Nephron progenitor cell (in vitro differentiated cells): ENCODE measurements at regions not wholly inside any gene's neighbourhood (a gene's known extent, or its start where the extent isn't known, plus 50 kb on each side); places are given as distances from the start of the nearest gene placed in this dataset.

Experiments used
- DNase-seq: peaks from one replicate; pipeline ENCODE4 v3.0.0; 2021
- H3K27ac Mint-ChIP-seq: 2 replicates; pipeline ENCODE4 v1.8.0; 2021; ENCODE audit warnings: mild to moderate bottlenecking, moderate library complexity, mixed read lengths
- H3K27me3 Mint-ChIP-seq: 2 replicates; pipeline ENCODE4 v1.8.0; 2021; ENCODE audit warnings: mild to moderate bottlenecking, low read depth, mixed read lengths; ENCODE audit not compliant: poor library complexity
- H3K36me3 Mint-ChIP-seq: 2 replicates; pipeline ENCODE4 v1.8.0; 2021; ENCODE audit warnings: low read depth, mixed read lengths
- H3K4me1 Mint-ChIP-seq: 2 replicates; pipeline ENCODE4 v1.8.0; 2021; ENCODE audit warnings: mixed read lengths
- H3K4me3 Mint-ChIP-seq: 2 replicates; pipeline ENCODE4 v1.8.0; 2021; ENCODE audit warnings: mild to moderate bottlenecking, moderate library complexity, mixed read lengths
- H3K9me3 Mint-ChIP-seq: 2 replicates; pipeline ENCODE4 v1.8.0; 2021; ENCODE audit warnings: mild to moderate bottlenecking, moderate library complexity, mixed read lengths
- CTCF ChIP-seq: fragments of 200-600 bp; sonication (generic); IDR thresholded peaks from 2 replicates; pipeline ENCODE4 v1.5.0; 2021; ENCODE audit warnings: antibody characterized with exemption

- DNase-seq, result no peak
- no peak overlapping the region for H3K4me3 Mint-ChIP-seq
- H3K9me3 Mint-ChIP-seq, result peaks cover 36% of the 10 kb centered on the region
- H3K4me1 Mint-ChIP-seq, result peaks cover 22% of the 10 kb centered on the region
- no peak for TF ChIP-seq CTCF
- no peaks in the 10 kb centered on the region for H3K27me3 Mint-ChIP-seq
- H3K36me3 Mint-ChIP-seq, result no peaks in the 10 kb centered on the region
- no peak overlapping the region for H3K27ac Mint-ChIP-seq
These were observed 50.5 kb upstream of the FAM9C start for GRCh38 chrX:13094828-13095341.

- Mint-ChIP-seq H3K4me1 (peaks cover 23% of the 10 kb centered on the region), H3K4me3 (no peak overlapping the region)
These were observed 50.0 kb upstream of the FAM9C start for GRCh38 chrX:13094374-13094773.

More at GRCh38 chrX:13094374-13094773, 50.0 kb upstream of the FAM9C start:
- Mint-ChIP-seq H3K27ac (no peak overlapping the region), H3K36me3 (no peaks in the 10 kb centered on the region), H3K27me3 (no peaks in the 10 kb centered on the region), H3K9me3 (peaks cover 32% of the 10 kb centered on the region)
- TF ChIP-seq CTCF, result no peak
- DNase-seq, result no peak
